Adipocyte (in vitro differentiated cells): ENCODE measurements at regions not wholly inside any gene's neighbourhood (a gene's known extent, or its start where the extent isn't known, plus 50 kb on each side); places are given as distances from the start of the nearest gene placed in this dataset.

Experiments
- DNase-seq: peaks from one replicate; pipeline ENCODE4 v3.0.0-alpha.2; 2015; ENCODE audit warnings: low read depth
- H3K27me3 ChIP-seq: replicated peaks from 2 replicates; pipeline ENCODE4 v1.7.0; 2013; ENCODE audit warnings: mild to moderate bottlenecking, low read length, moderate library complexity; ENCODE audit not compliant: control insufficient read depth, insufficient read depth
- H3K36me3 ChIP-seq: 2 replicates; pipeline ENCODE4 v1.7.0; 2013; ENCODE audit warnings: low read length, mild to moderate bottlenecking, moderate library complexity; ENCODE audit not compliant: control insufficient read depth, insufficient read depth, severe bottlenecking
- H3K4me1 ChIP-seq: 2 replicates; pipeline ENCODE4 v1.7.0; 2013; ENCODE audit warnings: mild to moderate bottlenecking, low read length, moderate library complexity; ENCODE audit not compliant: control insufficient read depth, insufficient read depth
- H3K4me3 ChIP-seq: 2 replicates; pipeline ENCODE4 v1.7.0; 2013; ENCODE audit warnings: mild to moderate bottlenecking, low read length, moderate library complexity
- H3K9ac ChIP-seq: 2 replicates; pipeline ENCODE4 v1.7.0; 2013; ENCODE audit warnings: mild to moderate bottlenecking, low read length, moderate library complexity
- H3K9me3 ChIP-seq: 2 replicates; pipeline ENCODE4 v1.7.0; 2013; ENCODE audit warnings: mild to moderate bottlenecking, low read length, moderate library complexity; ENCODE audit not compliant: control insufficient read depth

- H3K9ac ChIP-seq = no peak overlapping the region
- H3K4me1 ChIP-seq = no peaks in the 10 kb centered on the region
- H3K36me3 ChIP-seq = no peaks in the 10 kb centered on the region
- H3K4me3 ChIP-seq = no peak overlapping the region
- H3K27me3 ChIP-seq = no peaks in the 10 kb centered on the region
- no peaks in the 10 kb centered on the region for H3K9me3 ChIP-seq
- DNase-seq = no peak
These were observed 552.3 kb upstream of the ARGLU1 start for GRCh38 chr13:107119989-107120881.

- H3K4me3 ChIP-seq = no peak overlapping the region
- no peaks in the 10 kb centered on the region for H3K9me3 ChIP-seq
- no peak for DNase-seq
- no peaks in the 10 kb centered on the region for H3K4me1 ChIP-seq
- no peak overlapping the region for H3K9ac ChIP-seq
- no peaks in the 10 kb centered on the region for H3K27me3 ChIP-seq
- H3K36me3 ChIP-seq = no peaks in the 10 kb centered on the region
These were observed 550.6 kb upstream of the ARGLU1 start for GRCh38 chr13:107118506-107118905.

- DNase-seq = no peak
These were observed 549.5 kb upstream of the ARGLU1 start for GRCh38 chr13:107117327-107118012.

GRCh38 chr13:107113387-107113786 is 545.5 kb upstream of the ARGLU1 start:
- H3K36me3 ChIP-seq = no peaks in the 10 kb centered on the region
- H3K27me3 ChIP-seq = no peaks in the 10 kb centered on the region
- H3K4me3 ChIP-seq = no peak overlapping the region
- DNase-seq = no peak
- no peak overlapping the region for H3K9ac ChIP-seq
- H3K4me1 ChIP-seq = no peaks in the 10 kb centered on the region
- peaks cover 20% of the 10 kb centered on the region for H3K9me3 ChIP-seq

More at GRCh38 chr13:107117327-107118012, 549.5 kb upstream of the ARGLU1 start:
- Histone ChIP-seq H3K36me3 (no peaks in the 10 kb centered on the region), H3K9ac (no peak overlapping the region), H3K9me3 (no peaks in the 10 kb centered on the region), H3K4me3 (no peak overlapping the region), H3K4me1 (no peaks in the 10 kb centered on the region), H3K27me3 (no peaks in the 10 kb centered on the region)

GRCh38 chr13:107111248-107111647 is 543.3 kb upstream of the ARGLU1 start:
- Histone ChIP-seq H3K27me3 (no peaks in the 10 kb centered on the region), H3K36me3 (no peaks in the 10 kb centered on the region), H3K4me1 (no peaks in the 10 kb centered on the region), H3K4me3 (no peak overlapping the region), H3K9me3 (peaks cover 20% of the 10 kb centered on the region), H3K9ac (no peak overlapping the region)
- DNase-seq = no peak

GRCh38 chr13:107104631-107105030 is 536.7 kb upstream of the ARGLU1 start:
- Histone ChIP-seq H3K36me3 (no peaks in the 10 kb centered on the region), H3K9me3 (peaks cover 8% of the 10 kb centered on the region), H3K4me3 (no peak overlapping the region), H3K9ac (no peak overlapping the region), H3K27me3 (no peaks in the 10 kb centered on the region), H3K4me1 (peaks cover 2% of the 10 kb centered on the region)
- peak; percentile 70 for DNase-seq

- H3K9ac ChIP-seq = no peak overlapping the region
These were observed 534.7 kb upstream of the ARGLU1 start for GRCh38 chr13:107102676-107103075.

GRCh38 chr13:107099661-107100060 is 531.7 kb upstream of the ARGLU1 start:
- Histone ChIP-seq H3K4me3 (no peak overlapping the region), H3K27me3 (no peaks in the 10 kb centered on the region), H3K9ac (no peak overlapping the region), H3K36me3 (no peaks in the 10 kb centered on the region), H3K4me1 (peaks cover 3% of the 10 kb centered on the region), H3K9me3 (no peaks in the 10 kb centered on the region)
- peak; percentile 69 for DNase-seq

More at GRCh38 chr13:107102676-107103075, 534.7 kb upstream of the ARGLU1 start:
- H3K36me3 ChIP-seq = no peaks in the 10 kb centered on the region
- H3K9me3 ChIP-seq = no peaks in the 10 kb centered on the region
- H3K4me3 ChIP-seq = no peak overlapping the region
- no peak for DNase-seq
- peaks cover 6% of the 10 kb centered on the region for H3K4me1 ChIP-seq
- no peaks in the 10 kb centered on the region for H3K27me3 ChIP-seq

GRCh38 chr13:107097916-107098315 is 530.0 kb upstream of the ARGLU1 start:
- no peaks in the 10 kb centered on the region for H3K36me3 ChIP-seq
- peaks cover 4% of the 10 kb centered on the region for H3K4me1 ChIP-seq
- no peak overlapping the region for H3K9ac ChIP-seq
- H3K4me3 ChIP-seq = no peak overlapping the region
- H3K9me3 ChIP-seq = no peaks in the 10 kb centered on the region
- H3K27me3 ChIP-seq = no peaks in the 10 kb centered on the region
- no peak for DNase-seq

GRCh38 chr13:107095876-107096275 is 527.9 kb upstream of the ARGLU1 start:
- Histone ChIP-seq H3K36me3 (no peaks in the 10 kb centered on the region), H3K9me3 (no peaks in the 10 kb centered on the region), H3K4me3 (no peak overlapping the region), H3K27me3 (no peaks in the 10 kb centered on the region), H3K4me1 (peaks cover 24% of the 10 kb centered on the region), H3K9ac (no peak overlapping the region)
- DNase-seq = no peak

GRCh38 chr13:107091861-107092260 is 523.9 kb upstream of the ARGLU1 start:
- DNase-seq = no peak
- Histone ChIP-seq H3K27me3 (no peaks in the 10 kb centered on the region), H3K9me3 (no peaks in the 10 kb centered on the region), H3K4me3 (peak overlapping the region; percentile 29), H3K4me1 (peaks cover 21% of the 10 kb centered on the region), H3K36me3 (no peaks in the 10 kb centered on the region), H3K9ac (no peak overlapping the region)
